SK-N-SH treated with all-trans-retinoic acid at 6 μM for 48 hours (cell line): ENCODE measurements at regions not wholly inside any gene's neighbourhood (a gene's known extent, or its start where the extent isn't known, plus 50 kb on each side); places are given as distances from the start of the nearest gene placed in this dataset.

ENCODE experiments used
- ATAC-seq: fragments of 200-7000 bp; cut with Tn5 transposase; 3 replicates; pipeline ENCODE4 v1.9.1; 2020; ENCODE audit warnings: mild to moderate bottlenecking, moderate library complexity
- ARNTL ChIP-seq: fragments of 450-650 bp; formaldehyde crosslinking; IDR thresholded peaks from 2 replicates; pipeline ENCODE4 v1.5.0; 2020; ENCODE audit warnings: low read depth, mild to moderate bottlenecking, moderate library complexity, borderline replicate concordance
- BACH2 ChIP-seq: fragments of 250-450 bp; sonication (Bioruptor Pico); IDR thresholded peaks from 2 replicates; pipeline ENCODE4 v1.9.0; 2021; ENCODE audit warnings: mild to moderate bottlenecking, borderline replicate concordance
- CSDC2 ChIP-seq: fragments of 250-450 bp; sonication (Bioruptor Pico); IDR thresholded peaks from 2 replicates; pipeline ENCODE4 v1.5.0; 2020; ENCODE audit warnings: mild to moderate bottlenecking, moderate library complexity
- ESRRG ChIP-seq: fragments of 250-450 bp; sonication (Bioruptor Pico); IDR thresholded peaks from 2 replicates; pipeline ENCODE4 v1.6.1; 2021; ENCODE audit warnings: mild to moderate bottlenecking
- GLIS3 ChIP-seq: fragments of 250-450 bp; sonication (Bioruptor Pico); IDR thresholded peaks from 2 replicates; pipeline ENCODE4 v1.5.0; 2020; ENCODE audit warnings: mild to moderate bottlenecking, moderate library complexity
- ISL1 ChIP-seq: fragments of 250-450 bp; sonication (Bioruptor Pico); IDR thresholded peaks from 2 replicates; pipeline ENCODE4 v2.1.2; 2022; ENCODE audit warnings: mild to moderate bottlenecking, moderate library complexity
- OSR1 ChIP-seq: fragments of 250-450 bp; sonication (Bioruptor Pico); IDR thresholded peaks from 2 replicates; pipeline ENCODE4 v1.8.0; 2022; ENCODE audit warnings: moderate library complexity, mild to moderate bottlenecking, inconsistent platforms
- PATZ1 ChIP-seq: fragments of 250-450 bp; sonication (Bioruptor Pico); IDR thresholded peaks from 2 replicates; pipeline ENCODE4 v1.8.0; 2020; ENCODE audit warnings: mild to moderate bottlenecking, moderate library complexity, borderline replicate concordance
- POU6F1 ChIP-seq: fragments of 250-450 bp; sonication (Bioruptor Pico); IDR thresholded peaks from 2 replicates; pipeline ENCODE4 v1.8.0; 2021; ENCODE audit warnings: low read depth, mild to moderate bottlenecking, moderate library complexity, borderline replicate concordance
- PPARA ChIP-seq: fragments of 250-450 bp; sonication (Bioruptor Pico); IDR thresholded peaks from 2 replicates; pipeline ENCODE4 v1.5.0; 2020; ENCODE audit warnings: mild to moderate bottlenecking, borderline replicate concordance
- SNAI2 ChIP-seq: fragments of 250-450 bp; sonication (Bioruptor Pico); IDR thresholded peaks from 2 replicates; pipeline ENCODE4 v1.5.0; 2020; ENCODE audit warnings: mild to moderate bottlenecking, moderate library complexity
- TCF4 ChIP-seq: fragments of 250-450 bp; sonication (Bioruptor Pico); IDR thresholded peaks from 2 replicates; pipeline ENCODE4 v1.8.0; 2021; ENCODE audit warnings: mild to moderate bottlenecking, moderate library complexity, borderline replicate concordance
- TOX ChIP-seq: fragments of 250-450 bp; sonication (Bioruptor Pico); IDR thresholded peaks from 2 replicates; pipeline ENCODE4 v1.8.0; 2021; ENCODE audit warnings: mild to moderate bottlenecking, moderate library complexity, borderline replicate concordance
- TSHZ2 ChIP-seq: fragments of 250-450 bp; sonication (Bioruptor Pico); IDR thresholded peaks from 2 replicates; pipeline ENCODE4 v1.5.0; 2020; ENCODE audit warnings: mild to moderate bottlenecking, moderate library complexity
- ZFP30 ChIP-seq: fragments of 450-650 bp; formaldehyde crosslinking; IDR thresholded peaks from 2 replicates; pipeline ENCODE4 v1.5.0; 2022; ENCODE audit warnings: mild to moderate bottlenecking, moderate library complexity
- ZNF565 ChIP-seq: fragments of 450-650 bp; formaldehyde crosslinking; conservative IDR thresholded peaks from 2 replicates; pipeline ENCODE4 v1.5.0; 2020; ENCODE audit warnings: low read depth, mild to moderate bottlenecking, moderate library complexity
- ZNF70 ChIP-seq: fragments of 450-650 bp; formaldehyde crosslinking; IDR thresholded peaks from 2 replicates; pipeline ENCODE4 v1.5.0; 2020; ENCODE audit warnings: mild to moderate bottlenecking, moderate library complexity
- ZNF8 ChIP-seq: fragments of 450-650 bp; formaldehyde crosslinking; IDR thresholded peaks from 2 replicates; pipeline ENCODE4 v1.5.0; 2020; ENCODE audit warnings: mild to moderate bottlenecking, moderate library complexity
- TF ChIP-seq, protein P1 (sequence below): fragments of 250-450 bp; sonication (Bioruptor Pico); IDR thresholded peaks from 2 replicates; pipeline ENCODE4 v1.5.1; 2020; ENCODE audit warnings: low read depth, mild to moderate bottlenecking, moderate library complexity

- TF ChIP-seq BACH2 (CRISPR knock-in tag) (no peak), OSR1 (no peak), ZFP30 (CRISPR knock-in tag) (no peak), POU6F1 (CRISPR knock-in tag) (no peak)
- no peak for ATAC-seq
Measured at GRCh38 chr12:67096533-67097318, 172.4 kb upstream of the CAND1 start.

GRCh38 chr12:67099858-67100257 lies 169.3 kb upstream of the CAND1 start:
- TF ChIP-seq PPARA (CRISPR knock-in tag) (no peak), GLIS3 (CRISPR knock-in tag) (no peak), ZNF8 (CRISPR knock-in tag) (no peak)
- ATAC-seq: no peak

DNA sequence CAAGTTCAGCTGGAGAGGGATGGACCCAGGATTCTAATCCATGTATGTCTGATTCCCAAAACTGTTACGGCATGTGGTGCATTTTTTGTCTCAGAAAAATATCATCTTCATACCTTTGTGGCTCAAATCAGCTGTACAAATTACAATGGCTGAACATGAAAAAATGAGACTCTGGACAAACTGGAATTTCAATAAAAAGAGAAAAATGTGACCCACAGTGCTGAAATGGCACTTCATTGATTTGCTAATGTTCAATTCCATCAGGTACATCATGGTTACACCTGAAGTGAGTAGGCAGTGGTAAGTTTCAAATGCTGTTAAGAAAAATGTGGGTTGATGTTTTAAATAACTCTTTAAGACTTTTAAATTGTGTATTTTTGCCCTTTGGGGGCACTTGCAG lies 165.6 kb upstream of the CAND1 start:
- TF ChIP-seq PATZ1 (CRISPR knock-in tag) (no peak), TOX (CRISPR knock-in tag) (no peak), PPARA (CRISPR knock-in tag) (no peak), ARNTL (no peak)
- ATAC-seq: no peak

DNA sequence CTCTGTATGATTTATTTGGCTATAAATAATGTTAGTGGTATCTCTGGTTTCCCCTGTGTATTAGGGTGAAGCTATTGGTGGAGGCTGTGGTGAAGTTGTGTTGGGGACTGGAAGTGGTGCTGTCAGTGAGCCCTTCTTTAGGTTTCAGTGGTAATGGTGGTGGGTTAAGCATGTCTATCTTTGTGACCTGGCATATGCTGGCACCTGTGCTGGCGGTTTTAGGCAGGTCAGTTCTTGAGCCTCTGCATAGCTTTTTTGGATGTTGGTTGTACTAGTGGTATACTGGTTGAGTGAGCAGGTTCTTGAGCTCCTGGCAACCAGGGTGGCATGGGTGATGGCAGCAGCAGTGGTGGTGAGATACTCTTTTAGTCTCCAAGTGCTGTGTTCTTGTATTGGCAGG lies 161.9 kb upstream of the CAND1 start:
- TF ChIP-seq ZFP30 (CRISPR knock-in tag) (no peak), OSR1 (no peak), ZNF565 (CRISPR knock-in tag) (no peak), ISL1 (no peak), PPARA (CRISPR knock-in tag) (no peak), TSHZ2 (no peak), PATZ1 (CRISPR knock-in tag) (no peak), CSDC2 (no peak), ZNF70 (CRISPR knock-in tag) (no peak), ESRRG (CRISPR knock-in tag) (no peak), POU6F1 (CRISPR knock-in tag) (no peak), ARNTL (no peak), GLIS3 (CRISPR knock-in tag) (no peak), SNAI2 (CRISPR knock-in tag) (no peak), TOX (CRISPR knock-in tag) (no peak), TCF4 (CRISPR knock-in tag) (no peak)
- TF ChIP-seq, protein P1, sequence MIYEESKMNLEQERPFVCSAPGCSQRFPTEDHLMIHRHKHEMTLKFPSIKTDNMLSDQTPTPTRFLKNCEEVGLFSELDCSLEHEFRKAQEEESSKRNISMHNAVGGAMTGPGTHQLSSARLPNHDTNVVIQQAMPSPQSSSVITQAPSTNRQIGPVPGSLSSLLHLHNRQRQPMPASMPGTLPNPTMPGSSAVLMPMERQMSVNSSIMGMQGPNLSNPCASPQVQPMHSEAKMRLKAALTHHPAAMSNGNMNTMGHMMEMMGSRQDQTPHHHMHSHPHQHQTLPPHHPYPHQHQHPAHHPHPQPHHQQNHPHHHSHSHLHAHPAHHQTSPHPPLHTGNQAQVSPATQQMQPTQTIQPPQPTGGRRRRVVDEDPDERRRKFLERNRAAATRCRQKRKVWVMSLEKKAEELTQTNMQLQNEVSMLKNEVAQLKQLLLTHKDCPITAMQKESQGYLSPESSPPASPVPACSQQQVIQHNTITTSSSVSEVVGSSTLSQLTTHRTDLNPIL (CRISPR knock-in tag): no peak
- no peak for ATAC-seq
